H9 (cell line): ENCODE measurements at regions not wholly inside any gene's neighbourhood (a gene's known extent, or its start where the extent isn't known, plus 50 kb on each side); places are given as distances from the start of the nearest gene placed in this dataset.

ENCODE experiments used
- DNase-seq: peaks from one replicate; pipeline ENCODE4 v3.0.0-alpha.2; 2017
- H2AFZ ChIP-seq: one replicate; pipeline ENCODE4 v1.6.1; 2013; ENCODE audit warnings: mild to moderate bottlenecking, low read length, control low read depth, moderate library complexity
- H2AK5ac ChIP-seq: 2 replicates; pipeline ENCODE4 v1.6.1; 2013; ENCODE audit warnings: low read length, control low read depth, mixed read lengths; ENCODE audit not compliant: insufficient read length
- H2BK120ac ChIP-seq: one replicate; pipeline ENCODE4 v1.6.1; 2013; ENCODE audit warnings: low read depth, mild to moderate bottlenecking, low read length, control low read depth, inconsistent platforms; ENCODE audit not compliant: poor library complexity, severe bottlenecking
- H2BK12ac ChIP-seq: 2 replicates; pipeline ENCODE4 v1.6.1; 2013; ENCODE audit warnings: low read length, control low read depth, mixed read lengths, low read depth; ENCODE audit not compliant: insufficient read length
- H2BK15ac ChIP-seq: 2 replicates; pipeline ENCODE4 v1.6.1; 2013; ENCODE audit warnings: low read depth, low read length, control low read depth
- H2BK20ac ChIP-seq: one replicate; pipeline ENCODE4 v1.6.1; 2013; ENCODE audit warnings: low read depth, mild to moderate bottlenecking, low read length, control low read depth, inconsistent platforms; ENCODE audit not compliant: poor library complexity, severe bottlenecking
- H2BK5ac ChIP-seq: 2 replicates; pipeline ENCODE4 v1.6.1; 2013; ENCODE audit warnings: low read length, control low read depth, mixed read lengths; ENCODE audit not compliant: insufficient read length
- H3K14ac ChIP-seq: 2 replicates; pipeline ENCODE4 v1.6.1; 2013; ENCODE audit warnings: low read length, control low read depth; ENCODE audit not compliant: insufficient read depth
- H3K18ac ChIP-seq: 2 replicates; pipeline ENCODE4 v1.6.1; 2013; ENCODE audit warnings: low read depth, mild to moderate bottlenecking, mixed read lengths, low read length, control low read depth; ENCODE audit not compliant: insufficient read length
- H3K23ac ChIP-seq: 2 replicates; pipeline ENCODE4 v1.6.1; 2013; ENCODE audit warnings: low read length, control low read depth, mixed read lengths, low read depth; ENCODE audit not compliant: insufficient read length
- H3K23me2 ChIP-seq: 2 replicates; pipeline ENCODE4 v1.6.1; 2013; ENCODE audit warnings: low read depth, mild to moderate bottlenecking, mixed read lengths, low read length, control low read depth; ENCODE audit not compliant: insufficient read length, poor library complexity, severe bottlenecking
- H3K27ac ChIP-seq: 2 replicates; pipeline ENCODE4 v1.5.1; 2013; ENCODE audit warnings: low read length, control low read depth, mixed read lengths, low read depth; ENCODE audit not compliant: insufficient read length
- H3K27me3 ChIP-seq: 2 replicates; pipeline ENCODE4 v1.6.1; 2013; ENCODE audit warnings: low read length, control low read depth, inconsistent platforms; ENCODE audit not compliant: insufficient read depth
- H3K4ac ChIP-seq: 2 replicates; pipeline ENCODE4 v1.6.1; 2013; ENCODE audit warnings: low read depth, mild to moderate bottlenecking, control low read depth, inconsistent platforms, low read length, moderate library complexity
- H3K4me1 ChIP-seq: 2 replicates; pipeline ENCODE4 v1.6.1; 2013; ENCODE audit warnings: low read length, control low read depth, inconsistent platforms; ENCODE audit not compliant: insufficient read depth
- H3K4me2 ChIP-seq: 2 replicates; pipeline ENCODE4 v1.6.1; 2013; ENCODE audit warnings: low read length, control low read depth, mixed read lengths; ENCODE audit not compliant: insufficient read length, insufficient read depth
- H3K56ac ChIP-seq: 2 replicates; pipeline ENCODE4 v1.6.1; 2013; ENCODE audit warnings: low read depth, mild to moderate bottlenecking, mixed read lengths, low read length, control low read depth; ENCODE audit not compliant: insufficient read length
- H3K79me1 ChIP-seq: 2 replicates; pipeline ENCODE4 v1.6.1; 2013; ENCODE audit warnings: low read depth, mild to moderate bottlenecking, moderate library complexity, low read length, control low read depth, inconsistent platforms; ENCODE audit not compliant: insufficient read depth, poor library complexity, severe bottlenecking
- H3K79me2 ChIP-seq: 2 replicates; pipeline ENCODE4 v1.6.1; 2013; ENCODE audit warnings: low read length, control low read depth, inconsistent platforms; ENCODE audit not compliant: insufficient read depth
- H3K9ac ChIP-seq: 2 replicates; pipeline ENCODE4 v1.6.1; 2013; ENCODE audit warnings: low read length, control low read depth, mixed read lengths; ENCODE audit not compliant: insufficient read length; ENCODE audit errors: extremely low read depth
- H3K9me3 ChIP-seq: one replicate; pipeline ENCODE4 v1.6.1; 2013; ENCODE audit warnings: low read depth, low read length, inconsistent platforms; ENCODE audit not compliant: control insufficient read depth
- H3T11ph ChIP-seq: one replicate; pipeline ENCODE4 v1.6.1; 2013; ENCODE audit warnings: mild to moderate bottlenecking, low read length, control low read depth, inconsistent platforms
- H4K20me1 ChIP-seq: one replicate; pipeline ENCODE4 v1.6.1; 2013; ENCODE audit not compliant: control insufficient read depth, insufficient read length, insufficient read depth
- H4K5ac ChIP-seq: 2 replicates; pipeline ENCODE4 v1.6.1; 2013; ENCODE audit warnings: low read depth, mild to moderate bottlenecking, mixed read lengths, low read length, control low read depth; ENCODE audit not compliant: insufficient read length
- H4K8ac ChIP-seq: replicated peaks from 2 replicates; pipeline ENCODE4 v1.6.1; 2013; ENCODE audit warnings: low read length, control low read depth, mixed read lengths, low read depth; ENCODE audit not compliant: insufficient read length
- H4K91ac ChIP-seq: 2 replicates; pipeline ENCODE4 v1.6.1; 2013; ENCODE audit warnings: low read depth, mild to moderate bottlenecking, moderate library complexity, mixed read lengths, low read length, control low read depth; ENCODE audit not compliant: insufficient read length
- H3K27ac Mint-ChIP-seq, 3 experiments: 2 replicates in 2 of 3; 3 replicates in 1 of 3; pipeline ENCODE4 v1.8.0; 2020 to 2021; ENCODE audit warnings: mixed read lengths in 3 of 3, mild to moderate bottlenecking in 1 of 3, moderate library complexity in 1 of 3
- H3K27me3 Mint-ChIP-seq: 2 replicates; pipeline ENCODE4 v1.8.0; 2021; ENCODE audit warnings: low read depth, mild to moderate bottlenecking, moderate library complexity, mixed read lengths
- H3K36me3 Mint-ChIP-seq, 3 experiments: 2 replicates in 2 of 3; 3 replicates in 1 of 3; pipeline ENCODE4 v1.8.0; 2020 to 2021; ENCODE audit warnings: low read depth in 3 of 3, mixed read lengths in 3 of 3; ENCODE audit not compliant: insufficient read depth in 1 of 3
- H3K4me1 Mint-ChIP-seq, 2 experiments: 2 replicates each; pipeline ENCODE4 v1.8.0; 2020; ENCODE audit warnings: mixed read lengths in 2 of 2
- H3K4me3 Mint-ChIP-seq, 2 experiments: 2 replicates in 1 of 2; 3 replicates in 1 of 2; pipeline ENCODE4 v1.8.0; 2020 to 2021; ENCODE audit warnings: mild to moderate bottlenecking in 2 of 2, mixed read lengths in 2 of 2, moderate library complexity in 1 of 2
- H3K9me3 Mint-ChIP-seq, 2 experiments: 2 replicates in 1 of 2; 3 replicates in 1 of 2; pipeline ENCODE4 v1.8.0; 2020; ENCODE audit warnings: mild to moderate bottlenecking in 2 of 2, mixed read lengths in 2 of 2, moderate library complexity in 1 of 2
- WGBS: extraction: QIAGEN DNeasy Blood & Tissue Kit; methylation state at CpG from one replicate; pipeline ENCODE4 v1.1.7; 2013; ENCODE audit warnings: missing lambda C conversion rate, low lambda C conversion rate, mixed read lengths; ENCODE audit not compliant: insufficient read length; ENCODE audit errors: extremely low coverage; 5-methylcytosine and 5-hydroxymethylcytosine counted together
- TF ChIP-seq, protein P1 (sequence below): fragments of 200-600 bp; sonication (generic); conservative IDR thresholded peaks from 3 replicates; pipeline ENCODE4 v1.8.0; 2021; ENCODE audit warnings: antibody characterized with exemption, mild to moderate bottlenecking

GRCh38 chr21:38140207-38140903 lies 116.4 kb upstream of the KCNJ15 start:
- no peak overlapping the region; a peak in 1 of 7 replicates for H3K27ac Mint-ChIP-seq
- Histone ChIP-seq H4K8ac (no peak overlapping the region), H4K20me1 (no peaks in the 10 kb centered on the region), H3K27ac (no peak overlapping the region), H2AK5ac (no peak overlapping the region), H3K4ac (no peak overlapping the region), H3K79me1 (no peaks in the 10 kb centered on the region), H2BK5ac (no peak overlapping the region), H3K23ac (no peak overlapping the region), H3K79me2 (no peaks in the 10 kb centered on the region), H2BK12ac (no peak overlapping the region), H2AFZ (no peak overlapping the region), H4K91ac (no peak overlapping the region), H3K4me1 (no peaks in the 10 kb centered on the region), H3K9ac (no peak overlapping the region), H3K56ac (no peak overlapping the region), H3K9me3 (no peaks in the 10 kb centered on the region), H2BK15ac (no peak overlapping the region), H3K14ac (no peak overlapping the region), H2BK120ac (no peak overlapping the region), H2BK20ac (no peak overlapping the region), H3K4me2 (no peak overlapping the region), H3K23me2 (no peaks in the 10 kb centered on the region), H4K5ac (no peak overlapping the region), H3K18ac (no peak overlapping the region), H3K27me3 (no peaks in the 10 kb centered on the region), H3T11ph (no peak overlapping the region)
- TF ChIP-seq, protein P1, sequence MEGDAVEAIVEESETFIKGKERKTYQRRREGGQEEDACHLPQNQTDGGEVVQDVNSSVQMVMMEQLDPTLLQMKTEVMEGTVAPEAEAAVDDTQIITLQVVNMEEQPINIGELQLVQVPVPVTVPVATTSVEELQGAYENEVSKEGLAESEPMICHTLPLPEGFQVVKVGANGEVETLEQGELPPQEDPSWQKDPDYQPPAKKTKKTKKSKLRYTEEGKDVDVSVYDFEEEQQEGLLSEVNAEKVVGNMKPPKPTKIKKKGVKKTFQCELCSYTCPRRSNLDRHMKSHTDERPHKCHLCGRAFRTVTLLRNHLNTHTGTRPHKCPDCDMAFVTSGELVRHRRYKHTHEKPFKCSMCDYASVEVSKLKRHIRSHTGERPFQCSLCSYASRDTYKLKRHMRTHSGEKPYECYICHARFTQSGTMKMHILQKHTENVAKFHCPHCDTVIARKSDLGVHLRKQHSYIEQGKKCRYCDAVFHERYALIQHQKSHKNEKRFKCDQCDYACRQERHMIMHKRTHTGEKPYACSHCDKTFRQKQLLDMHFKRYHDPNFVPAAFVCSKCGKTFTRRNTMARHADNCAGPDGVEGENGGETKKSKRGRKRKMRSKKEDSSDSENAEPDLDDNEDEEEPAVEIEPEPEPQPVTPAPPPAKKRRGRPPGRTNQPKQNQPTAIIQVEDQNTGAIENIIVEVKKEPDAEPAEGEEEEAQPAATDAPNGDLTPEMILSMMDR = no peak
- DNase-seq = no peak
- peaks cover 0 to 4% of the 10 kb centered on the region in 2 experiments; a peak in 3 of 4 replicates for H3K4me1 Mint-ChIP-seq
- no CpG with 5 or more reads among the region's 5 CpGs for WGBS
- no peak overlapping the region for H3K4me3 Mint-ChIP-seq
- H3K36me3 Mint-ChIP-seq = peaks cover 2 to 4% (median 4%) of the 10 kb centered on the region in 3 experiments; a peak in 5 of 7 replicates
- H3K27me3 Mint-ChIP-seq = peaks cover 1% of the 10 kb centered on the region
- peaks cover 9 to 11% of the 10 kb centered on the region in 2 experiments for H3K9me3 Mint-ChIP-seq
